ENCODE measurements at regions not wholly inside any gene's neighbourhood (a gene's known extent, or its start where the extent isn't known, plus 50 kb on each side); places are given as distances from the start of the nearest gene placed in this dataset.

DNA sequence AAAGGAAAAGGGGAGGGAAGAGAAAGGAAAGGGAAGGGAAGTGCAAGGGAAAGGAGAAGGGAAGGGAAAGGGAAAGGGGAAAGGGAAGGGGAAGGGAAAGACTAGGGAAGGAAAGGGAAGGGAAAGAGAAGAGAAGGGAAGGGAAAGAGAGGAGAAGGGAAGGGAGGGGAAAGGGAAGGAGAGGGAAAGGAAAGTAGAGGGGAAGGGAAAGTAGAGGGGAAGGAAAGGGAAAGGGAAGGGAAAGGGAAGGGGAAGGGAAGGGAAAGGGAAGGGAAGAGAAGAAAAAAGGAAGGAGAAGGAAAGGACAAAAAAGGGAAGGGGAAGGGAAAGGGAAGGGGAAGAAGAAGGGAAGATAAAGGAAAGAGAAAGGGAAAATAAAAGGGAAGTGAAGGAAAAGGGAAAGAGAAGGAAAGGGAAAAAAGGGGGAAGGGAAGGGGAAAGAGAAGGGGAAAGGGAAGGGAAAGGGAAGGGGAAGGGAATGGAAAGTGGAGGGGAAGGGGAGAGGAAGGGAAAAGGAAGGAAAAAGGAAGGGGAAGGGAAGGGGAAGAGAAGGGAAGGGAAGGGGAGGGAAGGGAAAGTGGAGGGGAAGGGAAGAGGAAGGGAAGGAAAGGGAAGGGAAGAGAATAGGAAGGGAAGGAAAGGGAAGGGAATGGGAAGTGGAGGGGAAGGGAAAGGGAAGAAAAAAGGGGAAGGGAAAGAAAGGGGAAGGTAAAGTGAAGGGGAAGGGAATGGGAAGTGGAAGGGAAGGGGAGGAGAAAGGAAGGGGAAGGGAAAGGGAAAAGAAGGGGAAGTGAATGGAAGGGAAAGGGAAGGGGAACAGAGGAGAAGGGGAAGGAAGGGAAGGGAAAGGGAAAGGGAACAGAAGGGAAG lies 138.2 kb downstream of the SPATA19 start:
- no peak overlapping the region for H4K8ac ChIP-seq (ENCODE audit: low read depth in 2 of 2, low read length in 2 of 2)
- no peaks in the 10 kb centered on the region for H3K27me3 ChIP-seq (ENCODE audit: control insufficient read depth, insufficient read depth, low read length)
- H3K79me1 ChIP-seq (ENCODE audit: low read depth in 1 of 2, low read length in 2 of 2): no peaks in the 10 kb centered on the region
- H3K9me1 ChIP-seq (ENCODE audit: insufficient read depth, low read length): no peaks in the 10 kb centered on the region
- no peak for TF ChIP-seq RCOR1 (IDR thresholded peaks at IDR 0.05; ENCODE audit: insufficient replicate concordance, low read length)
- intact Hi-C loops (cut with micrococcal nuclease): no loop called here
- H3K4me3 ChIP-seq (ENCODE audit: insufficient read depth, low read depth, low read length): no peak overlapping the region
- in situ Hi-C loops (cut with MboI; ENCODE audit: low sequenced_read_pairs): no loop called here
- H3K56ac ChIP-seq (ENCODE audit: extremely low read depth, insufficient read depth, low read length): no peak overlapping the region
- H3K36me3 ChIP-seq (ENCODE audit: control insufficient read depth, insufficient read depth, low read length): no peaks in the 10 kb centered on the region
- no peak overlapping the region for H3K14ac ChIP-seq (replicated peaks; ENCODE audit: low read depth, low read length)
- no peak overlapping the region for H3K27ac ChIP-seq (ENCODE audit: insufficient read depth, low read length)
- no peak overlapping the region for H3K23ac ChIP-seq (ENCODE audit: low read depth, low read length)
- H2BK5ac ChIP-seq (ENCODE audit: low read depth, low read length, poor library complexity, severe bottlenecking): no peak overlapping the region
- no peak overlapping the region for H4K91ac ChIP-seq (ENCODE audit: insufficient read depth, low read depth, low read length)
- no peak overlapping the region for H3K4ac ChIP-seq (ENCODE audit: low read depth, low read length)
- H2AFZ ChIP-seq (replicated peaks; ENCODE audit: low read length, poor library complexity): no peak overlapping the region
- peaks cover 40% of the 10 kb centered on the region for H3K9me3 ChIP-seq (ENCODE audit: control insufficient read depth, insufficient read depth, low read length)
- H2BK15ac ChIP-seq (ENCODE audit: low read depth, low read length): no peak overlapping the region
- ATAC-seq (ENCODE audit: low read depth): no peak
- H4K20me1 ChIP-seq (ENCODE audit: insufficient read depth, low read length): no peaks in the 10 kb centered on the region
- no peak overlapping the region for H3K18ac ChIP-seq (ENCODE audit: low read depth, low read length)
- no peak overlapping the region for H4K5ac ChIP-seq (ENCODE audit: low read depth, low read length)
- ChIA-PET POLR2A (ENCODE audit: unreplicated experiment) (no interaction called here), CTCF (no interaction called here)
- H2BK120ac ChIP-seq (ENCODE audit: low read depth, low read length): no peak overlapping the region
- dilution Hi-C loops (cut with HindIII; ENCODE audit: low sequenced_read_pairs, unreplicated experiment): no loop called here
- BruUV-seq (replicated peaks): no TSS peak
- no peak overlapping the region for H3K4me2 ChIP-seq (ENCODE audit: low read depth, low read length)
- H2BK20ac ChIP-seq (ENCODE audit: low read depth, low read length): no peak overlapping the region
- no peaks in the 10 kb centered on the region for H3K4me1 ChIP-seq (ENCODE audit: control insufficient read depth, insufficient read depth, low read length)
- no peak overlapping the region for H2AK5ac ChIP-seq (ENCODE audit: low read depth, low read length)
- no peak for DNase-seq
- H3K9ac ChIP-seq (ENCODE audit: low read depth, low read length): no peak overlapping the region
- no peak overlapping the region for H2AK9ac ChIP-seq (replicated peaks; ENCODE audit: low read depth, low read length, poor library complexity)
